Fibroblast of lung (primary cell): ENCODE measurements at regions not wholly inside any gene's neighbourhood (a gene's known extent, or its start where the extent isn't known, plus 50 kb on each side); places are given as distances from the start of the nearest gene placed in this dataset.

Experiments used
- EZH2 ChIP-seq: IDR thresholded peaks from 2 replicates; pipeline ENCODE4 v1.5.1; 2012; ENCODE audit warnings: low read length, control low read depth, mild to moderate bottlenecking; ENCODE audit errors: missing control alignments
- TF ChIP-seq, protein P1 (sequence below), 2 donors: IDR thresholded peaks in 1 of 2; conservative IDR thresholded peaks in 1 of 2; 1 replicate in 1 of 2; 2 replicates in 1 of 2; pipeline ENCODE4 v1.5.1; 2011 to 2012; ENCODE audit warnings: low read length in 2 of 2, control low read depth in 1 of 2, inconsistent platforms in 1 of 2, low read depth in 1 of 2, mild to moderate bottlenecking in 1 of 2

DNA sequence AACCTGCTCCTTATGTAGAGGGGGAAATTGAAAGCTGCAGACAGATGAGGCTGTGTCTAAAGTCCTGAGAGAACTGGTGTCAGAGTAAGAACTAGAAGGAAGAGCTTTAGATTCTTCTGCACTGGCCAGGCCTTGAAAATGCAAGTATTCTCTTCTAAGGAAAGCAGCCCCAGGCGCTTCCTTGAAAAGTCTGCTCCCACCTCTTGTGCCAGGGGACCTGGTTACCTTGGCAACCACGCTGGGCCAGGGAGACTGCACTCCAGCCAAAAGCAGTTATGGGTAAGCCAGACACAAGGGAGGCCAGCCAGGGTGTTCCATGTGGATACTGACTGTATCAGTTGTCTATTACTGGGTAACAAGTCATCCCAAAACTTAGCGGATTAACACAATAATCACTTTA lies 228.6 kb upstream of the SDK2 start:
- TF ChIP-seq, protein P1, sequence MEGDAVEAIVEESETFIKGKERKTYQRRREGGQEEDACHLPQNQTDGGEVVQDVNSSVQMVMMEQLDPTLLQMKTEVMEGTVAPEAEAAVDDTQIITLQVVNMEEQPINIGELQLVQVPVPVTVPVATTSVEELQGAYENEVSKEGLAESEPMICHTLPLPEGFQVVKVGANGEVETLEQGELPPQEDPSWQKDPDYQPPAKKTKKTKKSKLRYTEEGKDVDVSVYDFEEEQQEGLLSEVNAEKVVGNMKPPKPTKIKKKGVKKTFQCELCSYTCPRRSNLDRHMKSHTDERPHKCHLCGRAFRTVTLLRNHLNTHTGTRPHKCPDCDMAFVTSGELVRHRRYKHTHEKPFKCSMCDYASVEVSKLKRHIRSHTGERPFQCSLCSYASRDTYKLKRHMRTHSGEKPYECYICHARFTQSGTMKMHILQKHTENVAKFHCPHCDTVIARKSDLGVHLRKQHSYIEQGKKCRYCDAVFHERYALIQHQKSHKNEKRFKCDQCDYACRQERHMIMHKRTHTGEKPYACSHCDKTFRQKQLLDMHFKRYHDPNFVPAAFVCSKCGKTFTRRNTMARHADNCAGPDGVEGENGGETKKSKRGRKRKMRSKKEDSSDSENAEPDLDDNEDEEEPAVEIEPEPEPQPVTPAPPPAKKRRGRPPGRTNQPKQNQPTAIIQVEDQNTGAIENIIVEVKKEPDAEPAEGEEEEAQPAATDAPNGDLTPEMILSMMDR (conservative IDR thresholded peaks at IDR 0.05 in 1 of 2, IDR thresholded peaks at IDR 0.05 in 1 of 2; ENCODE audit: low read depth in 1 of 2, low read length in 2 of 2), result no peak
- no peak for TF ChIP-seq EZH2
